Stomach (tissue), 8 donors: ENCODE measurements at regions not wholly inside any gene's neighbourhood (a gene's known extent, or its start where the extent isn't known, plus 50 kb on each side); places are given as distances from the start of the nearest gene placed in this dataset.

Experiments
- DNase-seq, 2 donors: peaks; one replicate each; pipeline versions ENCODE4 v3.0.0 to v3.0.0-alpha.2; 2013 to 2019
- H3K27ac ChIP-seq, 5 donors: fragments of 200-600 bp in 4 of 5; sonication (generic) in 4 of 5; one replicate each; pipeline ENCODE4 v1.5.1; 2013 to 2019; ENCODE audit warnings: mild to moderate bottlenecking in 1 of 5, moderate library complexity in 1 of 5
- H3K27me3 ChIP-seq, 3 donors: fragments of 200-600 bp; sonication (generic); one replicate each; pipeline ENCODE4 v1.5.1; 2017 to 2019; ENCODE audit warnings: mixed run types in 1 of 3
- H3K36me3 ChIP-seq, 4 donors: fragments of 200-600 bp; sonication (generic); 1 replicate in 3 of 4; 2 replicates in 1 of 4; pipeline ENCODE4 v1.5.1; 2016 to 2019
- H3K4me1 ChIP-seq, 4 donors: fragments of 200-600 bp; sonication (generic); one replicate each; pipeline ENCODE4 v1.5.1; 2016 to 2019
- H3K4me3 ChIP-seq, 4 donors: fragments of 200-600 bp; sonication (generic) in 3 of 4; one replicate each; pipeline ENCODE4 v1.5.1; 2016 to 2019; ENCODE audit warnings: mild to moderate bottlenecking in 1 of 4
- H3K9me3 ChIP-seq, 4 donors: fragments of 200-600 bp; sonication (generic); one replicate each; pipeline ENCODE4 v1.5.1; 2016 to 2019
- EP300 ChIP-seq: sonication (generic); formaldehyde crosslinking; IDR thresholded peaks from one replicate; pipeline ENCODE4 v1.6.1; 2017; ENCODE audit warnings: antibody characterized with exemption
- POLR2A ChIP-seq, 4 donors: fragments of 450-650 bp; IDR thresholded peaks; one replicate each; pipeline ENCODE4 v1.6.1; 2016; ENCODE audit warnings: antibody characterized with exemption in 4 of 4, control low read depth in 2 of 4, mild to moderate bottlenecking in 1 of 4, moderate library complexity in 1 of 4
- POLR2AphosphoS5 ChIP-seq, 3 donors: sonication (generic); formaldehyde crosslinking; IDR thresholded peaks; one replicate each; pipeline ENCODE4 v1.6.1; 2016; ENCODE audit warnings: antibody characterized with exemption in 3 of 3
- WGBS, 5 donors: extraction: QIAGEN DNeasy Blood & Tissue Kit in 3 of 5; methylation state at CpG; one replicate each; pipeline versions ENCODE4 v1.1.5 to v1.1.7; 2013 to 2018; 5-methylcytosine and 5-hydroxymethylcytosine counted together
- intact Hi-C: fragments of 100-400 bp; cut with DNase I; formaldehyde crosslinking; loops from one replicate; pipeline ENCODE4 v1.15.1; 2023; ENCODE audit warnings: low total_unique reads
- TF ChIP-seq, protein P1 (sequence below), 7 experiments: fragments of 450-650 bp in 4 of 7; fragments of 200-600 bp in 3 of 7; sonication (generic) in 3 of 7; IDR thresholded peaks; one replicate each; pipeline ENCODE4 v1.5.1; 2016 to 2019; ENCODE audit warnings: antibody characterized with exemption in 7 of 7, control low read depth in 2 of 7, mild to moderate bottlenecking in 1 of 7
- donor health status: healthy with polysubstance abuse.
- donor health status: Bipolar disorder and iron deficiency.
- donor health status: healthy.

DNA sequence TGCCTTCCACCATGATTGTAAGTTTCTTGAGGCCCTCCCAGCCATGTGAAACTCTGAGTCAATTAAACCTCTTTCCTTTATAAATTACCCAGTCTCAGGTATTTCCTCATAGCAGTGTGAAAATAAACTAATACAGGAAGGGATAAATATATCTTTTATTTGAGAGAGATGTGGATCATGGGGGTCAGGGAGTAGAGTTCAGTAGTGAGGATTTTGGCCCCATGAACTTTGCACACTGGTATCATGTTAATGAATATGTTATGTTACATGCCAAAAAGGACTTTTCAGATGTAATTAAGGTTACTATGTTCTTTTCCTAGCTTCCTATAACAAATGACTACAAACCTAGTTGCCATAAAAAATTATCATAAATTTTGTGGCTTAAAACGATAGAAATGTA is 1393.7 kb downstream of the DSC3 start:
- H3K27ac ChIP-seq = no peak overlapping the region
- no peaks in the 10 kb centered on the region for H3K36me3 ChIP-seq
- H3K4me1 ChIP-seq = no peaks in the 10 kb centered on the region
- intact Hi-C loops = no loop called here
- no peaks in the 10 kb centered on the region for H3K27me3 ChIP-seq
- no peak for DNase-seq
- H3K4me3 ChIP-seq = no peak overlapping the region
- 13 to 49% (median 30%) methylated on average over 1 of the region's 1 CpG for WGBS, 5 donors
- H3K9me3 ChIP-seq = peaks cover 0 to 8% (median 0%) of the 10 kb centered on the region in 4 donors
- TF ChIP-seq POLR2A (IDR thresholded peaks at IDR 0.05) = no peak
- TF ChIP-seq, protein P1, sequence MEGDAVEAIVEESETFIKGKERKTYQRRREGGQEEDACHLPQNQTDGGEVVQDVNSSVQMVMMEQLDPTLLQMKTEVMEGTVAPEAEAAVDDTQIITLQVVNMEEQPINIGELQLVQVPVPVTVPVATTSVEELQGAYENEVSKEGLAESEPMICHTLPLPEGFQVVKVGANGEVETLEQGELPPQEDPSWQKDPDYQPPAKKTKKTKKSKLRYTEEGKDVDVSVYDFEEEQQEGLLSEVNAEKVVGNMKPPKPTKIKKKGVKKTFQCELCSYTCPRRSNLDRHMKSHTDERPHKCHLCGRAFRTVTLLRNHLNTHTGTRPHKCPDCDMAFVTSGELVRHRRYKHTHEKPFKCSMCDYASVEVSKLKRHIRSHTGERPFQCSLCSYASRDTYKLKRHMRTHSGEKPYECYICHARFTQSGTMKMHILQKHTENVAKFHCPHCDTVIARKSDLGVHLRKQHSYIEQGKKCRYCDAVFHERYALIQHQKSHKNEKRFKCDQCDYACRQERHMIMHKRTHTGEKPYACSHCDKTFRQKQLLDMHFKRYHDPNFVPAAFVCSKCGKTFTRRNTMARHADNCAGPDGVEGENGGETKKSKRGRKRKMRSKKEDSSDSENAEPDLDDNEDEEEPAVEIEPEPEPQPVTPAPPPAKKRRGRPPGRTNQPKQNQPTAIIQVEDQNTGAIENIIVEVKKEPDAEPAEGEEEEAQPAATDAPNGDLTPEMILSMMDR (IDR thresholded peaks at IDR 0.05) = no peak

DNA sequence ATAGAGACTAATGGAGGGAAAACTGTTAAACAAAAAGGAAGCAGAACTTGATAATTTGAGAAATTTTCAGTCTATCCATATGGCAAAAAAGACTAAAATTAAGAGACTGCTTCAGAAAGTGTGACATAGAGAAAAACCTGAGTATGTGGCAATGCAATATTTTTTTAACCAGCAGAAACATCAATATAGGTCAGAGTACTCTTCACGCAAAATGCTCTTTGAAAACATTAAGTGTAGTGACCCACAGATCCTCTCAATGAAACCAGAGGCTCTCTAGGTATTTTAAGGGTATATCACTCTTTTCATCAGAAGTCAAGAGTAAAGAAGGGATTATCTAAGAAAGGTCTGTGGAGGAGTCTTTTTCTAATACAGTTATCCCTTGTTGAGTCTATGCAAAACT is 1394.8 kb downstream of the DSC3 start:
- DNase-seq = no peak
- Histone ChIP-seq H3K4me1 (no peaks in the 10 kb centered on the region), H3K4me3 (no peak overlapping the region), H3K36me3 (no peaks in the 10 kb centered on the region), H3K9me3 (peaks cover 0 to 2% (median 0%) of the 10 kb centered on the region in 4 donors), H3K27ac (no peak overlapping the region), H3K27me3 (no peaks in the 10 kb centered on the region)
- WGBS, 5 donors = 87 to 97% (median 94%) methylated on average over 1 of the region's 1 CpG
- intact Hi-C loops = no loop called here
- TF ChIP-seq EP300 (no peak), POLR2AphosphoS5 (IDR thresholded peaks at IDR 0.05) (no peak), POLR2A (IDR thresholded peaks at IDR 0.05) (no peak)
- TF ChIP-seq, protein P1 (IDR thresholded peaks at IDR 0.05) = no peak

DNA sequence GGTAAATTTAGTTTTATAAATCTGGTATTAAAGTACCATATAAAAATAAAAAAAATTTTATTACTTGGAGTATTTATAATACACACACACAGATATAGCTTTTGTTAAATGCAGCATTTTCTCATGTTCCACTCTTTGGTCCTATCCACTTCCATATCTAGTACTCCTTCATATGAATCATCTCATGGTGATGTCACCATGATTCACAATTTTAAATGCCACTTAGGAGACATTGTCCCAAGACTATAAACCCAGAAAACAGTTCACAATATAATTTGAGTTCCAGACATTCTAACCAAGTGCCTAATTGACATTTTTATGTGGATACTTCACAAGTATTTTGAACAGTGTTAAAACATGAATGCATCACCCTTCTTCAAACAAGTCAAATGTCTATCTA is 1398.3 kb downstream of the DSC3 start:
- Histone ChIP-seq H3K9me3 (no peaks in the 10 kb centered on the region), H3K4me1 (no peaks in the 10 kb centered on the region), H3K27me3 (no peaks in the 10 kb centered on the region), H3K27ac (no peak overlapping the region), H3K36me3 (no peaks in the 10 kb centered on the region), H3K4me3 (no peak overlapping the region)
- intact Hi-C loops = no loop called here
- no peak for DNase-seq
- TF ChIP-seq POLR2AphosphoS5 (IDR thresholded peaks at IDR 0.05) (no peak), POLR2A (IDR thresholded peaks at IDR 0.05) (no peak), EP300 (no peak)
- TF ChIP-seq, protein P1 (IDR thresholded peaks at IDR 0.05) = no peak

DNA sequence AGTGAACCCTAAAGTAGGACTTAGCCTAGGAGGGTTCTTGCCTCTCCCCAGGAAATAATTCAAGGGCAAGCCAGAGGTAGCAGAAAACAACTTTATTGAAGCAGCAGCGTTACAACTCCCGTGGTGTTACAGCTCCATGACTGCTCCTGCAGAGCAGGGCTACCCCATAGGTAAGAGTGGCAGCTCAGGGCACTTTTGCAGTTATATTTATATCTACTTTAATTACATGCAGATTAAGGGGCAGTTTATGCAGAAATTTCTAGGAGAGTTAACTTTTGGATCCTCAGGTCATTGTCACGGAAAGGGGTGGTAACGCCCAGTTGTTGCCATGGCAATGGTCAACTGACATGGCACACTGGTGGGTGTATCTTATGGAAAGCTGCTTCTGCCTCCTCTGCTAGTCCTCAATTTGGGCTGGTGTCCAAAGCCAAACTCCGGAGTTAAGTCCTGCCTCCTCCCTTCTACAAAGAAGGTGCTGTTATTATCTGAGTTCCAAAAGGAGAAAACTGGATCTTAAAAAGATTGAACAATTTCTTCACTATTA is 1413.0 kb downstream of the DSC3 start:
- intact Hi-C loops = no loop called here
- no peak for DNase-seq
- no peaks in the 10 kb centered on the region for H3K27me3 ChIP-seq
- no peak overlapping the region for H3K4me3 ChIP-seq
- no peak overlapping the region for H3K27ac ChIP-seq
- H3K9me3 ChIP-seq = no peaks in the 10 kb centered on the region
- H3K36me3 ChIP-seq = no peaks in the 10 kb centered on the region
- TF ChIP-seq EP300 (no peak), POLR2A (IDR thresholded peaks at IDR 0.05) (no peak), POLR2AphosphoS5 (IDR thresholded peaks at IDR 0.05) (no peak)
- TF ChIP-seq, protein P1 (IDR thresholded peaks at IDR 0.05) = no peak
- WGBS, 5 donors = 65 to 81% (median 74%) methylated on average over 5 of the region's 5 CpGs
- H3K4me1 ChIP-seq = no peaks in the 10 kb centered on the region
